ENCODE measurements at regions not wholly inside any gene's neighbourhood (a gene's known extent, or its start where the extent isn't known, plus 50 kb on each side); places are given as distances from the start of the nearest gene placed in this dataset.

GRCh38 chr11:111177037-111177871, 68.3 kb upstream of the POU2AF2 start:
- no peaks in the 10 kb centered on the region for H3K9me3 ChIP-seq (ENCODE audit: low read depth, low read length)
- H3K9ac ChIP-seq (ENCODE audit: insufficient read length), result no peak overlapping the region
- no peak overlapping the region for H3K27ac ChIP-seq
- no peak for DNase-seq (ENCODE audit: low read depth, low spot score)
- no peaks in the 10 kb centered on the region for H3K36me3 ChIP-seq (ENCODE audit: insufficient read depth, low read length)
- TF ChIP-seq FOXP2 (optimal IDR thresholded peaks at IDR 0.05; ENCODE audit: control extremely low read depth, extremely low read length, insufficient read depth) (no peak), POLR2AphosphoS5 (IDR thresholded peaks at IDR 0.05; ENCODE audit: borderline replicate concordance, low read depth, low read length) (no peak), EZH2 (IDR thresholded peaks at IDR 0.05) (no peak)
- H3K4me3 ChIP-seq, result no peak overlapping the region

DNA sequence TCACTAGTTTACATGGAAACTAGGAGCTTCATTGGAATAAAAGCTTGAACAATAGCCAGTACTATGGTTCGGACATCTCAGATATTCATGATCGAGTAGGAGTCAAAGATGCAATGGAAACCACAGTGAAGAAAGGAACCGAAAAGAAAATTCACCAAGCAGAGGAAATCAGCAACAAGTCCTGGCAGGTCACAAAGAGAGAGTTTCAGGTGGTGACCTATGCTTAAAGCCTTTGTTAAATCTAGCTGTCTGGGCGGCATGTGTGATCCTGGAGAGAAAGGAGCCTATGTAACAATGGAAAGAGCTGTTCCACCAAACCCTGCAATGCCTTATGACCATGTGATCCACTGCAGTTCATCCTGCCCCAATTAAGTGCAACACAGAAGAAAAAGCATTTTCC, 68.9 kb upstream of the POU2AF2 start:
- DNase-seq (ENCODE audit: low read depth, low spot score), result no peak
- no peak overlapping the region for H3K9ac ChIP-seq (ENCODE audit: insufficient read length)
- H3K36me3 ChIP-seq (ENCODE audit: insufficient read depth, low read length), result no peaks in the 10 kb centered on the region
- H3K27ac ChIP-seq, result no peak overlapping the region
- TF ChIP-seq EZH2 (IDR thresholded peaks at IDR 0.05), result no peak
- no peak for TF ChIP-seq FOXP2 (optimal IDR thresholded peaks at IDR 0.05; ENCODE audit: control extremely low read depth, extremely low read length, insufficient read depth)
- no peak for TF ChIP-seq POLR2AphosphoS5 (IDR thresholded peaks at IDR 0.05; ENCODE audit: borderline replicate concordance, low read depth, low read length)
- H3K9me3 ChIP-seq (ENCODE audit: low read depth, low read length), result no peaks in the 10 kb centered on the region
- no peak overlapping the region for H3K4me3 ChIP-seq

GRCh38 chr11:111173221-111173620, 72.3 kb upstream of the POU2AF2 start:
- H3K4me3 ChIP-seq, result no peak overlapping the region
- no peaks in the 10 kb centered on the region for H3K9me3 ChIP-seq (ENCODE audit: low read depth, low read length)
- TF ChIP-seq POLR2AphosphoS5 (IDR thresholded peaks at IDR 0.05; ENCODE audit: borderline replicate concordance, low read depth, low read length) (no peak), FOXP2 (optimal IDR thresholded peaks at IDR 0.05; ENCODE audit: control extremely low read depth, extremely low read length, insufficient read depth) (no peak), EZH2 (IDR thresholded peaks at IDR 0.05) (no peak)
- H3K36me3 ChIP-seq (ENCODE audit: insufficient read depth, low read length), result no peaks in the 10 kb centered on the region
- DNase-seq (ENCODE audit: low read depth, low spot score), result no peak
- no peak overlapping the region for H3K27ac ChIP-seq
- H3K9ac ChIP-seq (ENCODE audit: insufficient read length), result no peak overlapping the region

DNA sequence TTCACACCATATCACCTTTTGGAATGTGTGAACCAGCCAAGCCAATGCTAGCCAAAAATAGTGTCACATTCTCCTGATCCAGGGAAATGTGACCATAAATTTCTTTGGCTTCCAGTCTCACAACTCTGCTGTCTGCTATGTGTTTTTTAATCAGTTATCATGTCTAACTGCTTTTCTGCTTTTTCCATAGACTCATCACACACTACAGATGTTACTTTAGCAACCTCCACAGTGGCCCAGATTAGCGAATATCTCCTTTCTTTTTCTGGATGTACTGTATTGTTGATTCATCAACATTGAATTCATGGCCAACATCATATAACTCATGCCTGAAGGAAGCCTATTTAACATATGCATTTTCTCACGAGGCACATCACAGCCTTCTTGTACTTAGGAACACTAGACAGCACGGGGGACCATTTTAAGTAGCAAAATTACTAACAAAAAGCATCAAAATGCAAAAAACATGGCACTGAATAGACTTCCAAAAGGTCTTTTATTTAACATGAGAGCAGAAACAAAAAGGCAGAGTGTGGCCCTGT, 73.1 kb upstream of the POU2AF2 start:
- no peaks in the 10 kb centered on the region for H3K9me3 ChIP-seq (ENCODE audit: low read depth, low read length)
- no peak for TF ChIP-seq EZH2 (IDR thresholded peaks at IDR 0.05)
- no peak for TF ChIP-seq FOXP2 (optimal IDR thresholded peaks at IDR 0.05; ENCODE audit: control extremely low read depth, extremely low read length, insufficient read depth)
- TF ChIP-seq POLR2AphosphoS5 (IDR thresholded peaks at IDR 0.05; ENCODE audit: borderline replicate concordance, low read depth, low read length), result no peak
- no peak overlapping the region for H3K27ac ChIP-seq
- no peak overlapping the region for H3K9ac ChIP-seq (ENCODE audit: insufficient read length)
- H3K4me3 ChIP-seq, result no peak overlapping the region
- no peak for DNase-seq (ENCODE audit: low read depth, low spot score)
- no peaks in the 10 kb centered on the region for H3K36me3 ChIP-seq (ENCODE audit: insufficient read depth, low read length)

DNA sequence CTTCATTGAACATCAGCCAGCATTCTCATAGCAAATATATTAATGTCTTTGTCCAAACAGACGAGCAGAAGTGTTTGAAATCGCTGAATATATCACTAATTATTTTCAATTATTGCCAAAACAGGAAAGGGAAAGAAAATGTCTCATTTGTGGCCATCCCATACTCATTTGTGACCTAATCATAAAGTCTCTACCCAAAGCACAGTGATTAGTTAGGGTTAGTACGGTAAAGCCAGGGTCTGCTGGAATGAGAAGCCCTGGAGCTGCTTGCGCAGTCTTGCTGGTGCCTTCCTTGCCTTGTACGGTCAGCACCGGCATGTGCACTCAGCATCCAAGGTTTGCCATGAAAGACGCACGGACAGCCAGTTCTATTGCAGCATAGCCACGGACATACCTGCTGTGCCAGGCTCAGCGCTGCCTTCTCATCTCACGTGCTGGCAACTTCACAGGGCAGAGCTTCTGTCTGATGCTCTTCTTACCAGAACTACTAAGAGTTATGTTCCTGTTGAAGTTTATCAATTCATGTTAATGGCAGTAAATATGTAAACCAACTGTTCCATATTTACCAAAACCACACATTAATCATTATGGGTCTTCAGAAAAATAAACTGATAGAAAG, 74.7 kb upstream of the POU2AF2 start:
- Histone ChIP-seq H3K36me3 (ENCODE audit: insufficient read depth, low read length) (no peaks in the 10 kb centered on the region), H3K4me3 (no peak overlapping the region), H3K27ac (no peak overlapping the region), H3K9me3 (ENCODE audit: low read depth, low read length) (no peaks in the 10 kb centered on the region), H3K9ac (ENCODE audit: insufficient read length) (no peak overlapping the region)
- no peak for DNase-seq (ENCODE audit: low read depth, low spot score)
- TF ChIP-seq POLR2AphosphoS5 (IDR thresholded peaks at IDR 0.05; ENCODE audit: borderline replicate concordance, low read depth, low read length), result no peak

DNA sequence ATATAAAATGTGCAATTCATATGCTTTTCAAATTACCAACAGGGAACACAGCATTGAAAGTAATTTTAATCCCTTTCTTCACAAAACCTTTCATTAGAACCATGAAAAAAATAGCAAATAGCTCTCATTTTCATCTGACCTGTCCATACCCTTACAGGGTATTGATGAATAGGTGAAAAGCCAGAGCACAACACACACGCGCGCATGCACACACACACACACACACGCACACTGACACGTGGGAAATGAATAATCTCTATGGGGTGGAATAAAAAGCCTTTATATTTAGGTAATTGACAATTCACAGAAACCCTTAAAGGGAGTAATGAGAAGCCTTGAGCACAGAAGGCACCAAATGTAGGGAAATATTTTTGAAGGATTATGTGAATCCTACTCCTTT, 76.2 kb upstream of the POU2AF2 start:
- Histone ChIP-seq H3K36me3 (ENCODE audit: insufficient read depth, low read length) (no peaks in the 10 kb centered on the region), H3K9ac (ENCODE audit: insufficient read length) (no peak overlapping the region), H3K4me3 (no peak overlapping the region), H3K9me3 (ENCODE audit: low read depth, low read length) (no peaks in the 10 kb centered on the region), H3K27ac (no peak overlapping the region)
- no peak for DNase-seq (ENCODE audit: low read depth, low spot score)
- no peak for TF ChIP-seq POLR2AphosphoS5 (IDR thresholded peaks at IDR 0.05; ENCODE audit: borderline replicate concordance, low read depth, low read length)
- no peak for TF ChIP-seq EZH2 (IDR thresholded peaks at IDR 0.05)
- TF ChIP-seq FOXP2 (optimal IDR thresholded peaks at IDR 0.05; ENCODE audit: control extremely low read depth, extremely low read length, insufficient read depth), result no peak

GRCh38 chr11:111168871-111169270, 76.7 kb upstream of the POU2AF2 start:
- Histone ChIP-seq H3K36me3 (ENCODE audit: insufficient read depth, low read length) (no peaks in the 10 kb centered on the region), H3K9ac (ENCODE audit: insufficient read length) (no peak overlapping the region), H3K9me3 (ENCODE audit: low read depth, low read length) (no peaks in the 10 kb centered on the region), H3K4me3 (no peak overlapping the region), H3K27ac (no peak overlapping the region)
- no peak for DNase-seq (ENCODE audit: low read depth, low spot score)
- TF ChIP-seq EZH2 (IDR thresholded peaks at IDR 0.05), result no peak
- TF ChIP-seq FOXP2 (optimal IDR thresholded peaks at IDR 0.05; ENCODE audit: control extremely low read depth, extremely low read length, insufficient read depth), result no peak
- TF ChIP-seq POLR2AphosphoS5 (IDR thresholded peaks at IDR 0.05; ENCODE audit: borderline replicate concordance, low read depth, low read length), result no peak

- H3K9ac ChIP-seq (ENCODE audit: insufficient read length), result no peak overlapping the region
- TF ChIP-seq POLR2AphosphoS5 (IDR thresholded peaks at IDR 0.05; ENCODE audit: borderline replicate concordance, low read depth, low read length) (no peak), EZH2 (IDR thresholded peaks at IDR 0.05) (no peak), FOXP2 (optimal IDR thresholded peaks at IDR 0.05; ENCODE audit: control extremely low read depth, extremely low read length, insufficient read depth) (no peak)
- no peak for DNase-seq (ENCODE audit: low read depth, low spot score)
Measured at GRCh38 chr11:111167666-111168065, 77.9 kb upstream of the POU2AF2 start.

More at GRCh38 chr11:111167666-111168065, 77.9 kb upstream of the POU2AF2 start:
- H3K27ac ChIP-seq, result no peak overlapping the region
- H3K36me3 ChIP-seq (ENCODE audit: insufficient read depth, low read length), result no peaks in the 10 kb centered on the region
- H3K4me3 ChIP-seq, result no peak overlapping the region
- H3K9me3 ChIP-seq (ENCODE audit: low read depth, low read length), result no peaks in the 10 kb centered on the region

All from SK-N-MC (cell line).